ENCODE measurements at regions not wholly inside any gene's neighbourhood (a gene's known extent, or its start where the extent isn't known, plus 50 kb on each side); places are given as distances from the start of the nearest gene placed in this dataset.

DNA sequence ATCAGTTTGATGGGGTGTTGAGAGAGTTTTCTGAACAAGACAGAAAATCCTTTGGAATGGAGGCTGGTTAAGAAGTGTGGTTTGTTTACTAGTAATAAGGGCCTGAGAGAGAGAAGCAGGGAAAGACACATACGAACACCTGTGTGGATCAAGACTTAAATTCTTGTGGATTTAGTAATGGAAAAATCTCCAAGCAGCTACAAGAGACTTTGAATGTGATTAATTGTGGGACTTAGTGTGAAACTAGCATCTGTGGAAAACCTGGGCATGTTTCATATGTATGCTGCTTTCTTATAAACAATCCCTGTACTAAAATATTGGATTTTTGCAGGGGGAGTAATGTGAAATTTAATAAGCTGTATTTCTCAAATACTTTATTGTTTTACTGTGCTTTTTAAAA, 399.1 kb downstream of the SI start:
- Histone ChIP-seq H3K4me3 (ENCODE audit: low read length) (no peak overlapping the region), H3K9me3 (ENCODE audit: control insufficient read depth in 2 of 3, low read length in 3 of 3) (no peaks in the 10 kb centered on the region), H3K4me1 (ENCODE audit: control insufficient read depth in 2 of 2, insufficient read depth in 2 of 2, low read length in 2 of 2) (no peaks in the 10 kb centered on the region), H3K27ac (ENCODE audit: low read depth, low read length) (no peak overlapping the region), H3K27me3 (ENCODE audit: control insufficient read depth in 2 of 2, insufficient read depth in 2 of 2, low read length in 2 of 2) (no peaks in the 10 kb centered on the region), H3K36me3 (ENCODE audit: control insufficient read depth in 2 of 3, insufficient read depth in 3 of 3, low read length in 3 of 3) (no peaks in the 10 kb centered on the region)
- H3K9me3 Mint-ChIP-seq: peaks cover 0 to 7% (median 0%) of the 10 kb centered on the region in 11 donors
- no peaks in the 10 kb centered on the region for H3K36me3 Mint-ChIP-seq
- no peak overlapping the region for H3K27ac Mint-ChIP-seq
- no peaks in the 10 kb centered on the region for H3K27me3 Mint-ChIP-seq
- ChIA-PET CTCF (no interaction called here), POLR2A (no interaction called here)
- ATAC-seq: no peak
- H3K4me1 Mint-ChIP-seq: no peaks in the 10 kb centered on the region
- no peak for DNase-seq
- intact Hi-C loops (cut with micrococcal nuclease): no loop called here
- no peak overlapping the region for H3K4me3 Mint-ChIP-seq

DNA sequence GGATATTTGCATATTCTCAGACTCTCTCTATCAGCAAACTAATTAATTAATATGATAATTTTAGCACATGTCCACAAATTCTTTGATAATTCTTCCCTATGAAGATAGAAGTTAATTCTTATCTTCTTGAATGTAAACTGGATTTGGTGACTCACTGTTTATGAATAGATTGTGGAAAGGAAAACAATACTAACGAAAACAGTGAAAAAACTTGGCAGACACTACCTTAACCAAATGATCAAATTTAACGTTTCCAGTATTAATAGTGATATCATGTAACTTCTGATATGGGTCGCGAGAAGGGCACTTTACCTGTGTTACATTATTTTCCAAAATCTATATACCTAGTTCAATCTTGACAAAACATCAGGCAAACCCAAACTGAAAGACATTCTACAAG, 401.0 kb downstream of the SI start:
- H3K27me3 Mint-ChIP-seq: no peaks in the 10 kb centered on the region
- POLR2A ChIA-PET: no interaction called here
- intact Hi-C loops (cut with micrococcal nuclease): no loop called here
- H3K4me1 Mint-ChIP-seq: no peaks in the 10 kb centered on the region
- H3K9me3 Mint-ChIP-seq: peaks cover 0 to 8% (median 3%) of the 10 kb centered on the region in 11 donors
- H3K4me3 Mint-ChIP-seq: no peak overlapping the region
- no peaks in the 10 kb centered on the region for H3K4me1 ChIP-seq (ENCODE audit: control insufficient read depth in 2 of 2, insufficient read depth in 2 of 2, low read length in 2 of 2)
- ATAC-seq (no peak), DNase-seq (no peak)
- no peak overlapping the region for H3K27ac ChIP-seq (ENCODE audit: low read depth, low read length)
- H3K27me3 ChIP-seq (ENCODE audit: control insufficient read depth in 2 of 2, insufficient read depth in 2 of 2, low read length in 2 of 2): no peaks in the 10 kb centered on the region
- H3K4me3 ChIP-seq (ENCODE audit: low read length): no peak overlapping the region
- H3K27ac Mint-ChIP-seq: no peak overlapping the region
- no peaks in the 10 kb centered on the region for H3K36me3 Mint-ChIP-seq
- H3K9me3 ChIP-seq (ENCODE audit: control insufficient read depth in 2 of 3, low read length in 3 of 3): no peaks in the 10 kb centered on the region
- CTCF ChIA-PET: no interaction called here
- no peaks in the 10 kb centered on the region for H3K36me3 ChIP-seq (ENCODE audit: control insufficient read depth in 2 of 3, insufficient read depth in 3 of 3, low read length in 3 of 3)

GRCh38 chr3:164673738-164674137, 404.6 kb downstream of the SI start:
- no peak overlapping the region for H3K4me3 ChIP-seq (ENCODE audit: low read length)
- Mint-ChIP-seq H3K4me3 (no peak overlapping the region), H3K4me1 (no peaks in the 10 kb centered on the region), H3K27me3 (no peaks in the 10 kb centered on the region), H3K27ac (no peak overlapping the region), H3K36me3 (no peaks in the 10 kb centered on the region), H3K9me3 (peaks cover 0 to 13% (median 9%) of the 10 kb centered on the region in 11 donors)
- intact Hi-C loops (cut with micrococcal nuclease): no loop called here
- H3K27ac ChIP-seq (ENCODE audit: low read depth, low read length): no peak overlapping the region
- no peaks in the 10 kb centered on the region for H3K36me3 ChIP-seq (ENCODE audit: control insufficient read depth in 2 of 3, insufficient read depth in 3 of 3, low read length in 3 of 3)
- ChIA-PET POLR2A (no interaction called here), CTCF (no interaction called here)
- H3K27me3 ChIP-seq (ENCODE audit: control insufficient read depth in 2 of 2, insufficient read depth in 2 of 2, low read length in 2 of 2): no peaks in the 10 kb centered on the region
- ATAC-seq (no peak), DNase-seq (no peak)
- no peaks in the 10 kb centered on the region for H3K9me3 ChIP-seq (ENCODE audit: control insufficient read depth in 2 of 3, low read length in 3 of 3)
- no peaks in the 10 kb centered on the region for H3K4me1 ChIP-seq (ENCODE audit: control insufficient read depth in 2 of 2, insufficient read depth in 2 of 2, low read length in 2 of 2)

- DNase-seq (no peak), ATAC-seq (no peak)
- Histone ChIP-seq H3K9me3 (ENCODE audit: control insufficient read depth in 2 of 3, low read length in 3 of 3) (no peaks in the 10 kb centered on the region), H3K27ac (ENCODE audit: low read depth, low read length) (no peak overlapping the region), H3K4me3 (ENCODE audit: low read length) (no peak overlapping the region), H3K27me3 (ENCODE audit: control insufficient read depth in 2 of 2, insufficient read depth in 2 of 2, low read length in 2 of 2) (no peaks in the 10 kb centered on the region), H3K36me3 (ENCODE audit: control insufficient read depth in 2 of 3, insufficient read depth in 3 of 3, low read length in 3 of 3) (no peaks in the 10 kb centered on the region), H3K4me1 (ENCODE audit: control insufficient read depth in 2 of 2, insufficient read depth in 2 of 2, low read length in 2 of 2) (no peaks in the 10 kb centered on the region)
- POLR2A ChIA-PET: no interaction called here
- Mint-ChIP-seq H3K4me3 (no peak overlapping the region), H3K9me3 (peaks cover 0 to 22% (median 1%) of the 10 kb centered on the region in 11 donors), H3K4me1 (no peaks in the 10 kb centered on the region), H3K27ac (no peak overlapping the region), H3K27me3 (no peaks in the 10 kb centered on the region), H3K36me3 (no peaks in the 10 kb centered on the region)
- intact Hi-C loops (cut with micrococcal nuclease): no loop called here
- CTCF ChIA-PET: no interaction called here
Observed at GRCh38 chr3:164658125-164658524, 420.2 kb downstream of the SI start.

DNA sequence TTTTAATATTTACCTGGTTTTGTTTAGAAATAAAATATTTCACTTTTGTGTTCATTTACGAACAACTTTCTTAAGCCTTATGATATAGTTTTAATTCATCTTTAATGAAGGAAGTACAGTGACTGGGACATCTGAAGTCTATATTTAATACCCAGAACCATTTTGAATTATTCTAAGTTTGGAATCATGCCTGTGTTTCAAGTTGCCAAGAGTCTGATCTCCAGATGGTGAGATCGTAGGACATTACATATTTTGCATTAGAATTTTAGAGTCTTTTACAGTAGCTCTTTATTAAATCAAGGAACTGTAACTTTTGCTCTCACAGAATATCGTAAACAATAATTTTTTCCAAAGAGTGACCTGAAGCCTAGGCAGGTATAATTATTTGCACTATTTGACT, 420.7 kb downstream of the SI start:
- intact Hi-C loops (cut with micrococcal nuclease): no loop called here
- Histone ChIP-seq H3K4me3 (ENCODE audit: low read length) (no peak overlapping the region), H3K27ac (ENCODE audit: low read depth, low read length) (no peak overlapping the region), H3K9me3 (ENCODE audit: control insufficient read depth in 2 of 3, low read length in 3 of 3) (no peaks in the 10 kb centered on the region), H3K4me1 (ENCODE audit: control insufficient read depth in 2 of 2, insufficient read depth in 2 of 2, low read length in 2 of 2) (no peaks in the 10 kb centered on the region), H3K36me3 (ENCODE audit: control insufficient read depth in 2 of 3, insufficient read depth in 3 of 3, low read length in 3 of 3) (no peaks in the 10 kb centered on the region), H3K27me3 (ENCODE audit: control insufficient read depth in 2 of 2, insufficient read depth in 2 of 2, low read length in 2 of 2) (no peaks in the 10 kb centered on the region)
- DNase-seq (no peak), ATAC-seq (no peak)
- H3K4me3 Mint-ChIP-seq: no peak overlapping the region
- no peaks in the 10 kb centered on the region for H3K36me3 Mint-ChIP-seq
- no peaks in the 10 kb centered on the region for H3K4me1 Mint-ChIP-seq
- ChIA-PET CTCF (no interaction called here), POLR2A (no interaction called here)
- H3K27me3 Mint-ChIP-seq: no peaks in the 10 kb centered on the region
- H3K9me3 Mint-ChIP-seq: peaks cover 0 to 19% (median 1%) of the 10 kb centered on the region in 11 donors
- no peak overlapping the region for H3K27ac Mint-ChIP-seq

- Histone ChIP-seq H3K9me3 (ENCODE audit: control insufficient read depth in 2 of 3, low read length in 3 of 3) (no peaks in the 10 kb centered on the region), H3K27ac (ENCODE audit: low read depth, low read length) (no peak overlapping the region), H3K4me3 (ENCODE audit: low read length) (no peak overlapping the region), H3K4me1 (ENCODE audit: control insufficient read depth in 2 of 2, insufficient read depth in 2 of 2, low read length in 2 of 2) (no peaks in the 10 kb centered on the region), H3K27me3 (ENCODE audit: control insufficient read depth in 2 of 2, insufficient read depth in 2 of 2, low read length in 2 of 2) (no peaks in the 10 kb centered on the region), H3K36me3 (ENCODE audit: control insufficient read depth in 2 of 3, insufficient read depth in 3 of 3, low read length in 3 of 3) (no peaks in the 10 kb centered on the region)
- no peaks in the 10 kb centered on the region for H3K36me3 Mint-ChIP-seq
- DNase-seq (no peak), ATAC-seq (no peak)
- POLR2A ChIA-PET: no interaction called here
- H3K9me3 Mint-ChIP-seq: peaks cover 0 to 34% (median 3%) of the 10 kb centered on the region in 11 donors
- no peak overlapping the region for H3K4me3 Mint-ChIP-seq
- intact Hi-C loops (cut with micrococcal nuclease): no loop called here
- no peaks in the 10 kb centered on the region for H3K4me1 Mint-ChIP-seq
- no peak overlapping the region for H3K27ac Mint-ChIP-seq
- CTCF ChIA-PET: no interaction called here
- H3K27me3 Mint-ChIP-seq: no peaks in the 10 kb centered on the region
Observed at GRCh38 chr3:164655462-164655861, 422.8 kb downstream of the SI start.

- no peaks in the 10 kb centered on the region for H3K36me3 ChIP-seq (ENCODE audit: control insufficient read depth in 2 of 3, insufficient read depth in 3 of 3, low read length in 3 of 3)
- Mint-ChIP-seq H3K4me1 (no peaks in the 10 kb centered on the region), H3K27me3 (no peaks in the 10 kb centered on the region), H3K27ac (no peak overlapping the region), H3K36me3 (no peaks in the 10 kb centered on the region), H3K9me3 (peaks cover under 1 to 9% (median 3%) of the 10 kb centered on the region in 11 donors), H3K4me3 (no peak overlapping the region)
- ATAC-seq (no peak), DNase-seq (no peak)
- intact Hi-C loops (cut with micrococcal nuclease): no loop called here
- no peaks in the 10 kb centered on the region for H3K27me3 ChIP-seq (ENCODE audit: control insufficient read depth in 2 of 2, insufficient read depth in 2 of 2, low read length in 2 of 2)
- ChIA-PET POLR2A (no interaction called here), CTCF (no interaction called here)
- no peaks in the 10 kb centered on the region for H3K4me1 ChIP-seq (ENCODE audit: control insufficient read depth in 2 of 2, insufficient read depth in 2 of 2, low read length in 2 of 2)
- no peak overlapping the region for H3K27ac ChIP-seq (ENCODE audit: low read depth, low read length)
- H3K9me3 ChIP-seq (ENCODE audit: control insufficient read depth in 2 of 3, low read length in 3 of 3): no peaks in the 10 kb centered on the region
- H3K4me3 ChIP-seq (ENCODE audit: low read length): no peak overlapping the region
Observed at GRCh38 chr3:164641071-164641470, 437.2 kb downstream of the SI start.

All from naive thymus-derived CD4-positive, alpha-beta T cell (primary cell).